Left lung (tissue), 4 donors: ENCODE measurements at regions not wholly inside any gene's neighbourhood (a gene's known extent, or its start where the extent isn't known, plus 50 kb on each side); places are given as distances from the start of the nearest gene placed in this dataset.
"Not testable (repeated sequence)": the region's sequence is repeated elsewhere in the genome, so short reads cannot be mapped to it uniquely, and the experiment has no call there.

Experiments used
- ATAC-seq: fragments of 200-7000 bp; cut with Tn5 transposase; one replicate; pipeline ENCODE4 v1.9.1; 2020; ENCODE audit warnings: moderate library complexity
- DNase-seq, 4 donors: peaks; one replicate each; pipeline ENCODE4 v3.0.0-alpha.2; 2013 to 2020
- H3K27ac ChIP-seq, 2 donors: fragments of 200-600 bp; sonication (generic) in 1 of 2; one replicate each; pipeline versions ENCODE4 v1.5.0 to v1.8.0; 2020 to 2021
- H3K27me3 ChIP-seq, 2 donors: fragments of 200-600 bp; sonication (generic) in 1 of 2; one replicate each; pipeline versions ENCODE4 v1.5.0 to v1.8.0; 2020 to 2021
- H3K36me3 ChIP-seq, 2 donors: fragments of 200-600 bp; sonication (generic) in 1 of 2; one replicate each; pipeline versions ENCODE4 v1.5.0 to v1.8.0; 2020 to 2021
- H3K4me1 ChIP-seq, 2 donors: fragments of 200-600 bp; one replicate each; pipeline ENCODE4 v1.8.0; 2021
- H3K4me3 ChIP-seq, 2 donors: fragments of 200-600 bp; sonication (generic) in 1 of 2; one replicate each; pipeline versions ENCODE4 v1.5.0 to v1.8.0; 2020 to 2021; ENCODE audit warnings: mild to moderate bottlenecking in 1 of 2
- H3K9me3 ChIP-seq, 2 donors: fragments of 200-600 bp; sonication (generic) in 1 of 2; one replicate each; pipeline versions ENCODE4 v1.5.0 to v1.8.0; 2020 to 2021
- intact Hi-C, 2 donors: fragments of 100-400 bp; cut with DNase I; formaldehyde crosslinking; loops; one replicate each; pipeline versions ENCODE4 v1.11.2 to v1.14.2; 2022
- TF ChIP-seq, protein P1 (sequence below), 2 donors: fragments of 200-600 bp; sonication (generic) in 1 of 2; IDR thresholded peaks; one replicate each; pipeline versions ENCODE4 v1.5.0 to v1.8.0; 2021; ENCODE audit warnings: antibody characterized with exemption in 2 of 2
- donor health status: DM: no; HTN: yes; CAD: no.
- donor health status: DM: no; HTN: no; CAD: no.

- Histone ChIP-seq H3K36me3 (no peaks in the 10 kb centered on the region), H3K4me1 (no peaks in the 10 kb centered on the region), H3K27ac (no peak overlapping the region), H3K9me3 (no peaks in the 10 kb centered on the region), H3K4me3 (no peak overlapping the region), H3K27me3 (peaks cover 0 to 36% of the 10 kb centered on the region in 2 donors)
- TF ChIP-seq, protein P1, sequence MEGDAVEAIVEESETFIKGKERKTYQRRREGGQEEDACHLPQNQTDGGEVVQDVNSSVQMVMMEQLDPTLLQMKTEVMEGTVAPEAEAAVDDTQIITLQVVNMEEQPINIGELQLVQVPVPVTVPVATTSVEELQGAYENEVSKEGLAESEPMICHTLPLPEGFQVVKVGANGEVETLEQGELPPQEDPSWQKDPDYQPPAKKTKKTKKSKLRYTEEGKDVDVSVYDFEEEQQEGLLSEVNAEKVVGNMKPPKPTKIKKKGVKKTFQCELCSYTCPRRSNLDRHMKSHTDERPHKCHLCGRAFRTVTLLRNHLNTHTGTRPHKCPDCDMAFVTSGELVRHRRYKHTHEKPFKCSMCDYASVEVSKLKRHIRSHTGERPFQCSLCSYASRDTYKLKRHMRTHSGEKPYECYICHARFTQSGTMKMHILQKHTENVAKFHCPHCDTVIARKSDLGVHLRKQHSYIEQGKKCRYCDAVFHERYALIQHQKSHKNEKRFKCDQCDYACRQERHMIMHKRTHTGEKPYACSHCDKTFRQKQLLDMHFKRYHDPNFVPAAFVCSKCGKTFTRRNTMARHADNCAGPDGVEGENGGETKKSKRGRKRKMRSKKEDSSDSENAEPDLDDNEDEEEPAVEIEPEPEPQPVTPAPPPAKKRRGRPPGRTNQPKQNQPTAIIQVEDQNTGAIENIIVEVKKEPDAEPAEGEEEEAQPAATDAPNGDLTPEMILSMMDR (IDR thresholded peaks at IDR 0.05) = no peak
- ATAC-seq (no peak), DNase-seq (no peak)
- intact Hi-C loops = no loop called here
These were observed 152.8 kb downstream of the SOX1 start for GRCh38 chr13:112219740-112220139.

- intact Hi-C loops = no loop called here
- Histone ChIP-seq H3K4me3 (no peak overlapping the region), H3K9me3 (no peaks in the 10 kb centered on the region), H3K27me3 (peaks cover 0 to 35% of the 10 kb centered on the region in 2 donors), H3K4me1 (no peaks in the 10 kb centered on the region), H3K36me3 (no peaks in the 10 kb centered on the region), H3K27ac (no peak overlapping the region)
- TF ChIP-seq, protein P1 (IDR thresholded peaks at IDR 0.05) = no peak
- DNase-seq = no peak
- ATAC-seq = no peak
These were observed 153.4 kb downstream of the SOX1 start for GRCh38 chr13:112220296-112220875.

- TF ChIP-seq, protein P1 (IDR thresholded peaks at IDR 0.05) = no peak
These were observed 154.0 kb downstream of the SOX1 start for GRCh38 chr13:112220925-112221324.

GRCh38 chr13:112222971-112223370 lies 153.2 kb upstream of the SPACA7 start:
- ATAC-seq (no peak), DNase-seq (no peak)
- Histone ChIP-seq H3K27me3 (peaks cover 0 to 12% of the 10 kb centered on the region in 2 donors), H3K4me1 (no peaks in the 10 kb centered on the region), H3K9me3 (no peaks in the 10 kb centered on the region), H3K4me3 (no peak overlapping the region), H3K36me3 (no peaks in the 10 kb centered on the region), H3K27ac (no peak overlapping the region)
- intact Hi-C loops = no loop called here
- TF ChIP-seq, protein P1 (IDR thresholded peaks at IDR 0.05) = no peak

More at GRCh38 chr13:112220925-112221324, 154.0 kb downstream of the SOX1 start:
- ATAC-seq = no peak
- H3K27ac ChIP-seq = no peak overlapping the region
- no peaks in the 10 kb centered on the region for H3K36me3 ChIP-seq
- peaks cover 0 to 29% of the 10 kb centered on the region in 2 donors for H3K27me3 ChIP-seq
- no peaks in the 10 kb centered on the region for H3K4me1 ChIP-seq
- H3K9me3 ChIP-seq = no peaks in the 10 kb centered on the region
- intact Hi-C loops = no loop called here
- H3K4me3 ChIP-seq = no peak overlapping the region
- DNase-seq = no peak

DNA sequence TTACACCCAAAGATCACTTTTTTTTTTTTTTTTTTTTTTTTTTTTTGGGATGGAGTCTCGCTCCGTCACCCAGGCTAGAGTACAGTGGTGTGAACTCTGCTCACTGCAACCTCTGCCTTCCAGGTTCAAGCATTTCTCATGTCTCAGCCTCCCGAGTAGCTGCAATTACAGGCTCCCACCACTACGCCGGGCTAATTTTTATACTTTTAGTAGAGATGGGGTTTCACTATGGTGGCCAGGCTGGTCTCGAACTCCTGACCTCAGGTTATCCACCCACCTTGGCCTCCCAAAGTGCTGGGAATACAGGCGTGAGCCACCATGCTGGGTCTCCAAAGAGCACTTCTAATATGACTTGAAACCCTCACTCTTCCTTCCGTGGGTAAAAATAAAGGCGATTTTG lies 152.2 kb upstream of the SPACA7 start:
- H3K9me3 ChIP-seq, H3K4me1 ChIP-seq, H3K36me3 ChIP-seq, ATAC-seq, H3K27ac ChIP-seq, H3K4me3 ChIP-seq, intact Hi-C loops, DNase-seq: not testable (repeated sequence)
- peaks cover 0 to 12% of the 10 kb centered on the region in 2 donors for H3K27me3 ChIP-seq
